Panc1 (cell line): ENCODE measurements at regions not wholly inside any gene's neighbourhood (a gene's known extent, or its start where the extent isn't known, plus 50 kb on each side); places are given as distances from the start of the nearest gene placed in this dataset.

ENCODE experiments used
- ATAC-seq: fragments of 200-7000 bp; cut with Tn5 transposase; 2 replicates; pipeline ENCODE4 v1.9.1; 2020; ENCODE audit warnings: mild to moderate bottlenecking, moderate library complexity
- BruUV-seq: library from RNA; stranded (reverse); fragments of 400-500 nt; replicated peaks from 2 replicates; lab custom pipeline; 2021; lab: Mats Ljungman, UMichigan
- CTCF ChIA-PET: fragments of 300-600 bp; sonication (Branson Sonifier 250); formaldehyde crosslinking; loops from one replicate; lab custom pipeline; 2022; ENCODE audit warnings: antibody characterized with exemption; lab: Charles Lee
- POLR2A ChIA-PET: fragments of 300-600 bp; sonication (Branson Sonifier 250); formaldehyde crosslinking; loops from one replicate; lab custom pipeline; 2022; ENCODE audit warnings: antibody characterized with exemption; lab: Charles Lee
- DNase-seq: peaks from one replicate; pipeline ENCODE4 v3.0.0-alpha.2; 2010; ENCODE audit warnings: low read depth, low spot score
- H3K27ac ChIP-seq: 2 replicates; pipeline ENCODE4 v1.5.1; 2011; ENCODE audit warnings: mild to moderate bottlenecking, low read length, inconsistent platforms
- H3K27me3 ChIP-seq: fragments of 200-500 bp; sonication (Bioruptor generic); 2 replicates; pipeline ENCODE4 v1.6.0; 2014; ENCODE audit warnings: low read length, inconsistent platforms; ENCODE audit not compliant: control insufficient read depth, insufficient read depth
- H3K36me3 ChIP-seq: fragments of 200-500 bp; sonication (Bioruptor generic); 2 replicates; pipeline ENCODE4 v1.5.1; 2014; ENCODE audit warnings: inconsistent platforms, mild to moderate bottlenecking, low read length, moderate library complexity; ENCODE audit not compliant: control insufficient read depth, insufficient read depth
- H3K4me1 ChIP-seq: 2 replicates; pipeline ENCODE4 v1.5.1; 2011; ENCODE audit warnings: inconsistent platforms, mild to moderate bottlenecking, low read length, moderate library complexity; ENCODE audit not compliant: control insufficient read depth, insufficient read depth
- H3K4me3 ChIP-seq, 2 experiments: 2 replicates each; pipeline ENCODE4 v1.5.1; 2011 to 2012; ENCODE audit warnings: low read depth in 2 of 2, low read length in 2 of 2, mild to moderate bottlenecking in 2 of 2, inconsistent platforms in 1 of 2, moderate library complexity in 1 of 2
- H3K9me3 ChIP-seq: fragments of 200-500 bp; sonication (Bioruptor generic); 2 replicates; pipeline ENCODE4 v1.5.1; 2014; ENCODE audit warnings: low read depth, mild to moderate bottlenecking, inconsistent platforms, low read length, moderate library complexity; ENCODE audit not compliant: control insufficient read depth, insufficient read depth
- POLR2AphosphoS5 ChIP-seq: IDR thresholded peaks from 2 replicates; pipeline ENCODE4 v1.6.1; 2012; ENCODE audit warnings: mild to moderate bottlenecking, low read depth, low read length, moderate library complexity
- SIN3A ChIP-seq: IDR thresholded peaks from 2 replicates; pipeline ENCODE4 v1.6.1; 2012; ENCODE audit warnings: low read depth, mild to moderate bottlenecking, low read length, moderate library complexity, borderline replicate concordance; ENCODE audit not compliant: insufficient read depth
- TCF7L2 ChIP-seq: IDR thresholded peaks from 2 replicates; pipeline ENCODE4 v1.6.1; 2011; ENCODE audit warnings: mild to moderate bottlenecking, low read depth, low read length, inconsistent platforms
- in situ Hi-C: cut with HindIII; loops from 2 replicates; pipeline ENCODE4 v1.10.0; 2016; ENCODE audit warnings: low sequenced_read_pairs, low pct_unique_long_range_greater_than_20kb
- intact Hi-C: fragments of 100-400 bp; cut with micrococcal nuclease; formaldehyde crosslinking; loops from one replicate; pipeline ENCODE4 v1.10.0; 2022; ENCODE audit not compliant: unreplicated experiment
- TF ChIP-seq, protein P1 (sequence below): fragments of 450-650 bp; IDR thresholded peaks from 2 replicates; pipeline ENCODE4 v1.5.1; 2017; ENCODE audit warnings: mild to moderate bottlenecking
- TF ChIP-seq, protein P2 (sequence below), 2 experiments: IDR thresholded peaks; 2 replicates each; pipeline ENCODE4 v1.6.1; 2011 to 2012; ENCODE audit warnings: low read depth in 2 of 2, control low read depth in 1 of 2, low read length in 1 of 2, mild to moderate bottlenecking in 1 of 2, moderate library complexity in 1 of 2; ENCODE audit not compliant: insufficient read depth in 1 of 2

- no TSS peak for BruUV-seq
- CTCF ChIA-PET = no interaction called here
- no peak overlapping the region for H3K4me3 ChIP-seq
- intact Hi-C loops (no loop called here), in situ Hi-C loops (no loop called here)
- TF ChIP-seq, protein P1, sequence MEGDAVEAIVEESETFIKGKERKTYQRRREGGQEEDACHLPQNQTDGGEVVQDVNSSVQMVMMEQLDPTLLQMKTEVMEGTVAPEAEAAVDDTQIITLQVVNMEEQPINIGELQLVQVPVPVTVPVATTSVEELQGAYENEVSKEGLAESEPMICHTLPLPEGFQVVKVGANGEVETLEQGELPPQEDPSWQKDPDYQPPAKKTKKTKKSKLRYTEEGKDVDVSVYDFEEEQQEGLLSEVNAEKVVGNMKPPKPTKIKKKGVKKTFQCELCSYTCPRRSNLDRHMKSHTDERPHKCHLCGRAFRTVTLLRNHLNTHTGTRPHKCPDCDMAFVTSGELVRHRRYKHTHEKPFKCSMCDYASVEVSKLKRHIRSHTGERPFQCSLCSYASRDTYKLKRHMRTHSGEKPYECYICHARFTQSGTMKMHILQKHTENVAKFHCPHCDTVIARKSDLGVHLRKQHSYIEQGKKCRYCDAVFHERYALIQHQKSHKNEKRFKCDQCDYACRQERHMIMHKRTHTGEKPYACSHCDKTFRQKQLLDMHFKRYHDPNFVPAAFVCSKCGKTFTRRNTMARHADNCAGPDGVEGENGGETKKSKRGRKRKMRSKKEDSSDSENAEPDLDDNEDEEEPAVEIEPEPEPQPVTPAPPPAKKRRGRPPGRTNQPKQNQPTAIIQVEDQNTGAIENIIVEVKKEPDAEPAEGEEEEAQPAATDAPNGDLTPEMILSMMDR = no peak; the same call in 1 of the 2 replicates
- no peak for TF ChIP-seq SIN3A
- TF ChIP-seq POLR2AphosphoS5 = no peak
- TF ChIP-seq, protein P2, sequence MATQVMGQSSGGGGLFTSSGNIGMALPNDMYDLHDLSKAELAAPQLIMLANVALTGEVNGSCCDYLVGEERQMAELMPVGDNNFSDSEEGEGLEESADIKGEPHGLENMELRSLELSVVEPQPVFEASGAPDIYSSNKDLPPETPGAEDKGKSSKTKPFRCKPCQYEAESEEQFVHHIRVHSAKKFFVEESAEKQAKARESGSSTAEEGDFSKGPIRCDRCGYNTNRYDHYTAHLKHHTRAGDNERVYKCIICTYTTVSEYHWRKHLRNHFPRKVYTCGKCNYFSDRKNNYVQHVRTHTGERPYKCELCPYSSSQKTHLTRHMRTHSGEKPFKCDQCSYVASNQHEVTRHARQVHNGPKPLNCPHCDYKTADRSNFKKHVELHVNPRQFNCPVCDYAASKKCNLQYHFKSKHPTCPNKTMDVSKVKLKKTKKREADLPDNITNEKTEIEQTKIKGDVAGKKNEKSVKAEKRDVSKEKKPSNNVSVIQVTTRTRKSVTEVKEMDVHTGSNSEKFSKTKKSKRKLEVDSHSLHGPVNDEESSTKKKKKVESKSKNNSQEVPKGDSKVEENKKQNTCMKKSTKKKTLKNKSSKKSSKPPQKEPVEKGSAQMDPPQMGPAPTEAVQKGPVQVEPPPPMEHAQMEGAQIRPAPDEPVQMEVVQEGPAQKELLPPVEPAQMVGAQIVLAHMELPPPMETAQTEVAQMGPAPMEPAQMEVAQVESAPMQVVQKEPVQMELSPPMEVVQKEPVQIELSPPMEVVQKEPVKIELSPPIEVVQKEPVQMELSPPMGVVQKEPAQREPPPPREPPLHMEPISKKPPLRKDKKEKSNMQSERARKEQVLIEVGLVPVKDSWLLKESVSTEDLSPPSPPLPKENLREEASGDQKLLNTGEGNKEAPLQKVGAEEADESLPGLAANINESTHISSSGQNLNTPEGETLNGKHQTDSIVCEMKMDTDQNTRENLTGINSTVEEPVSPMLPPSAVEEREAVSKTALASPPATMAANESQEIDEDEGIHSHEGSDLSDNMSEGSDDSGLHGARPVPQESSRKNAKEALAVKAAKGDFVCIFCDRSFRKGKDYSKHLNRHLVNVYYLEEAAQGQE (IDR thresholded peaks at IDR 0.05; ENCODE audit: insufficient read depth in 1 of 2, low read depth in 2 of 2, low read length in 1 of 2) = no peak
- no peak for TF ChIP-seq TCF7L2
- no peak for DNase-seq
- no peak for ATAC-seq
- no peaks in the 10 kb centered on the region for H3K9me3 ChIP-seq
- no peaks in the 10 kb centered on the region for H3K4me1 ChIP-seq
- H3K36me3 ChIP-seq = no peaks in the 10 kb centered on the region
- POLR2A ChIA-PET = no interaction called here
- H3K27ac ChIP-seq = no peak overlapping the region
- H3K27me3 ChIP-seq = no peaks in the 10 kb centered on the region
These were observed 50.8 kb upstream of the NEK7 start for GRCh38 chr1:198106011-198106410.
